Stimulated activated CD4-positive, alpha-beta T cell treated with anti-CD3 and anti-CD28 coated beads, Interleukin-15, amount 100 ng/mL, for 48 hours (primary cell): ENCODE measurements at regions not wholly inside any gene's neighbourhood (a gene's known extent, or its start where the extent isn't known, plus 50 kb on each side); places are given as distances from the start of the nearest gene placed in this dataset.

Experiments used
- DNase-seq, 2 donors: peaks; one replicate each; pipeline ENCODE4 v3.0.0-alpha.2; 2020; ENCODE audit warnings: low read depth in 2 of 2

DNA sequence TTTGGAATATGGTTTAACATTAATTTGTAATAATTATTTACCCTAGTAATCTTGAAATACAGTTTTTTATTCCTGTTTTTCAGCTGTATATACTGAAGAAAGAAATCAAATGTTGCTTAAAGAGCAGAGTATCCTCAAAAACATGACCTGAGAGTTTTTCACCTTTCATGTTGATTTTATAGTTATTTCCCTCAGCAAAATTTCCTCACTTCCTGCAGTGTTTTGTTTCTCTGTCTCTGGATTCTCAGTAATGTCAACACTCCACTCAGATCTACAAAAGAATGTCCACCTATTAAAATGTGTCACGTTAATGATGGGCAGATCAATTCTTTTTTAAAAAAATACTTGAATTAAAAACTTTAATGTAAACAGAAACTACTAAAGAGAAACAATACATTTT, 398.3 kb downstream of the ANXA1 start:
- no peak for DNase-seq

DNA sequence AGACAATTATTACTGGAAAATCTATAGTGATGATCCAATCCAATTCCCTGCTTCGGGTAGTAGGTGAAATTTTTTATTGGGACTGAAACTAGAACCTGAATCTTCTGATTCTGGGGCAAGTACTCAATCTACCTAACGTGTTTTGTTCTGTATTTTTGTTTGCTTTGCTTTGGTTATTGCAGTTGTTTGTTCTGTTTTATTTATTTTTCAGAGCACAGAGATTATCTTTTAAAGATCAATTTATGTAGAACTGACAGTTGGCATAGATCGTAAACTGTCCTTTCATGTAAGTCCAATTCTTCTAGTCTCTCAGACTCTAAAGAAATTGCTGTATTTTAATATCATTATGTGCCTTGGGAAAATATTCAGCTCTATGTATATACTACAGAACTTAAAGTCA, 401.6 kb downstream of the ANXA1 start:
- DNase-seq, result no peak

DNA sequence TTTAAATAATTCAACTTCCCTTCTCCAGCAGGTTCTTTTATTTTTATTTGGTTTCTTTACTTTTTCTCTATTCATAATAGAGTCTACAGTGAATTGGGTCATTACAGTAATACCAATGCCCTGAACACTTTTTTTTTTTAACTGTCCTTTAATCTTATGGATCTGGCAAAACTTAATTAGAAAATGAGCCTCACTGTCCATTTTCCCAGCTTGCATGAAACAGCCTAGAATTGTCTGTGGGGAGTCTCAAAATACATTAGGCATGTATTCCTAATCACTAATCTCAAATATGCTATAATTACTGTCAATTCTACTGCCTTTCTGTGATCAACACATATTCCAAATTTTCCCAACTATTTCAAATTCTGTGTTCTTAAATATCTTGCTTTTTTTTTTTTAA, 406.8 kb downstream of the ANXA1 start:
- no peak for DNase-seq

DNA sequence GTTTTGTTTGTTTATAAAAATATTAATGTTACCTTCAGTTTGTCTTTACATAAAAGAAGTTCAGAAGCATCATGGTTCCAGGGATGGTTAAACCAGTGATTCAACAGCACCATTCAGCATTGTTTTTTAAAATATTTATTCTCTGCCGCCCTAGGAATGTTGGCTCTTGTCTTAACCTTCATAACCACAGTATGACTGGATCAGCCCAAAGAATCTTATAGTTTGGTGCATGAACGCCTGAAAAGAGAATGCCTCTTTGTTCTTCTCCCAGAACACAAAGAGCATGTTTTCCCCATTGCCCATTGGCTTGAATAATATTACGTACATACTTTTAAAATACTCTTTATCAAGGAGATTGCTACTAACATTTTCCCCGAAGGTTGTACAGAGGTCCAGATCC, 413.4 kb downstream of the ANXA1 start:
- DNase-seq, result no peak

DNA sequence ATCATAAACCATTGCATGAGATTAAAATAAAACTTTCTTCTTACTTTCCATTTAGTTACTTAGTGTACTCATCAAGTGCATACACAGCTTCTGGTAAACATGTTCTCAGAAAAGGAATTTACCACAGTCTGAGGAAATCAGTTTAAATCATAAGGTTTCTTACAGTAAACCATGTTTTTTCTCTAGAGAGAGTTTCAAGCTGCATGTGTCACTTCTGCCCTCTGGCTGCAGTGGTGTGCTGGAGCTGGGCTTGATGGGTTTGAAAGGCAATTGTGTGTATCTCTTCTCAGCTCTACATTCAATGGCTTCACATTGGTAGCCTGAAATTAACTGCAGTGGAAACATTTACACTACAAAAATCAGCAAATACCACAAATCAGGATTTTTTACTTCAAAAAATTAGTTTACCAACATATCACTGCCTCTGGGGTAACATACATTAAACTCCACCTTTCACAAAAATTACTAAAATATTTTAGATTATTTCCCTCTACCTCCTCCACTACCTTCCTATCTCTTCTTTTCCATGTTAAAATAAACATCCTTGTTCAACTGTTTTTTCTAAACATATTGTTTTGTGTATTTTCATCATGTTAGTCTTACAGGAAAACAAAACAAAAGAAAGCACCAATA, 414.3 kb downstream of the ANXA1 start:
- no peak for DNase-seq

DNA sequence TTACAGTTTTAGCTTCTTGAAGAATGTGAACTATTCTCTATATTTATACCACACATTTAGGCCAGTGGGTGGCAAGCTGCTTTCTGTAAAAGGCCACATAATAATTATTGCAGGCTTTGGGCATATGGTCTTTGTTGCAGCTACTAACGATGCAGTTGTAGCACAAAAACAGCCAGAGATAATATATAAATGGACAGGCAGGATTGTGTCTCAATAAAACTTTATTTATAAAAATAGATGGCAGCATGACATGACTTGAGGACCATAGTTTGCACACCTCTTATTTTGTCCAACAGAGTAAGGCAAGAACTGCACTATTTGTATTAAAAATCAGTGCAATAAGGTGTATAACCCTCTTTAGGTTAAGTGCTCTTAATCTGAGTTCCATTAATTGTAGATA, 415.0 kb downstream of the ANXA1 start:
- DNase-seq, result no peak

DNA sequence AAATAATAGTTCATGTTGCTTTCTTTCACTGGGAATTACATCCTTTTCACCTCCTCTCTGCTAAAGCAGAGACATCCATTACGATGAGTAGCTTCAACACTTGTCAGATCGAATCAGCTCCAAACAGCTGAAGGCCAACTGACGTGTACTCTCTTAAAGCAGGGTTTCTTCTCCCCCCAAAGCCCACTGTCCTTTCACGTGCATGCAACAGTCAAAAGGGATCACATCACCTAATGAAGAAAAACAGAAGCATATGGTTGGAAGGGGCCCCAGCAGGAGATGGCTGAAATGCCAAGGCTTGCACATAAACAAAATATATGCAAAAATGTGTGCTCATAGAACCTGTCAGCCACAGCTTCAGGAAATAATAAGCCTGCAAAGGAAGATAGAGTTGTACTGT, 421.6 kb downstream of the ANXA1 start:
- no peak for DNase-seq

DNA sequence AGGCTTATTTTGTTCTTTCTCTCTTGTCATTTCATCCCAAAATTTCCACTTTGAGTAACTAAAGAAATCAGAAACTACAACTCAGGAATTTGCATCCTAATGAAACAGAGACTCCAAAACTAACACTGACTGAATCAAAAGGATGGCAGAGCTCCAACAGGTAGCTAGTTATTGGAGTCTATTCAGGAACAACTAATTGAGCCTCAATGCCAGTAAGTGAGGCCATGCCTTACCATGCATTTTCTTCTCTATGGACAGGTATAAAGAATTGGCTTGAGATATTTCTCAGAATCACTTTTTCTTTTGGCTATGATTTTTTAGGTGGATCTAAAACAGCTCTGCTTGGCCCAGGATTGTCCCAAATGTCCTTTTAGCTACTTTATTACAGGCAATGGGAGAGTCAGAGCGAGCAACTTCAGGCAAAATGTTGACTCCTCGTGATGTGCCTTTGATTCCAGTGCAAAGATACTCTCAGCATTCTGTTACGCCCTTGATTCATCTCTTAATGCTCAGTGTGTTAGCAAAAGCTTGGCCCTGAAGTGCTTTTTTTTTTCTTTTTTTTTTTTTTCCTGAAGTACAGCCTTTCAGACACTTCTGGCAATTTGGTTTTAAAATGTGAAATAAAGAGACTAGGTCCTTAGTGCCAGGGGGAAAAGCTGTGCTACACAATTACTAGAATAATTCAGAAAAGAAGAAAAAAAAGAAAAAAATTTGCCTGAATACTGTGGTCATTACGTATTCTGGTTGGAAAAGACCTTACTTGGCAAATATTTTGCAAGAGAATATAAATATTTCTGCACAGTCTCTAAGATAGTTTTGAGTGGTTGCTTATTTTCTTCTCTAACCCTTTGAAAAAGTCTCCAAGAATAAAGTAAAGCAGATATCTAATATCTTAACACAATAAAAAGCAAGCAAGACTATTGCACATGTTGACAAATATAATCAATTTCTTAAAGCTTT, 423.7 kb downstream of the ANXA1 start:
- no peak for DNase-seq

DNA sequence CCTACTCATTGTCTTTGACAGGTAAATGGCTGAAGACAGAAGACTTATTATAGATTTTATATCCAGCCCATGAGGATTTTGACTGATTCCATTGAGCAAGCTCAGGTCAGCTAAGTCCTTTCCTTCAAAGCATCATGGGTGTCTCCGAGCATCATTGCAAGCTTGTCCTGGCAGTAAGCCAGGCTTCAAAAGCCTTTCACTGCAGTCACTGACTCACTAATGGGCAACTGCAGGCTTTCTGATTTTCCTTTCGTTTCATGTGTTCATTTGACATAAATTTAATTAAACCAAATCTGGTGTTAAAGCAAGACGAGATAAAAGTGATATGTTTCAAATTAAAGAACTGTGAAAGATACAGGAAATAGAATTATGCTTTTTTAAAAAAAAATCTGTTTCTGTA, 426.2 kb downstream of the ANXA1 start:
- DNase-seq, result no peak

DNA sequence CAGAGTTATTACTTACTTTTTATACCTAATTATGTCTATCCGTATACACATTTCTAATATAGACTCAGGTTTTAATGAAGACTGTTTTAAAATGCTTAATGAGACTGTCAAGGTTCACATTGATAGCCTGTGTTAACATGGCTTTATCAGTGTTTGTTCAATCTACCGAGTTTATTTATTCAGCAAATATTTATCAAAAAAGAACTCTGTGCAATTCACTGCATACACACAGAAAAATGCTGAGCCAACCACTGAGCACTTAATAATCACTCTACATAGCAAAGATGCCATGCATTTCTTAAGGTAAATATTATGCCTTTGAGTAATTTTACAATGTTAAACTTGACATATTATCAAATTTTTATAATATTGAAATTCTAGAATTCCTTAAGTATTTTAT, 428.2 kb downstream of the ANXA1 start:
- no peak for DNase-seq

DNA sequence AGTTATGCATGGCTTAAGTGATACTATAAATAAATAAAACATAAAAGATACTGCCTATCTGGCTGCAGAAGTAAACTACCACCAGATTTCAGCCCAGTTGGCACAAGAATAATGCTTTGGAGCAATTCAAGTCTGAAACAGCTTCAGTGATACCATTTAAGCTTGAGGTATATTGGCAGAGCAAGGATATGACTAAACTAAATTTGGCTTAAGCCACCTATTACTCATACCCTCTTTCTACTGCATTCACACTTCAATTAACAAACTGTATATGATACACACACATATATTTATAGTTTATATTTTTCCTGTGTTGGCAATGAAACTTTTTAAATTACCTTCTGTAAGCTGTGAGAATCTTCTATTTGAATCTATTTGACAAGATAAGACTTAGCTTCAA, 431.9 kb downstream of the ANXA1 start:
- no peak for DNase-seq

DNA sequence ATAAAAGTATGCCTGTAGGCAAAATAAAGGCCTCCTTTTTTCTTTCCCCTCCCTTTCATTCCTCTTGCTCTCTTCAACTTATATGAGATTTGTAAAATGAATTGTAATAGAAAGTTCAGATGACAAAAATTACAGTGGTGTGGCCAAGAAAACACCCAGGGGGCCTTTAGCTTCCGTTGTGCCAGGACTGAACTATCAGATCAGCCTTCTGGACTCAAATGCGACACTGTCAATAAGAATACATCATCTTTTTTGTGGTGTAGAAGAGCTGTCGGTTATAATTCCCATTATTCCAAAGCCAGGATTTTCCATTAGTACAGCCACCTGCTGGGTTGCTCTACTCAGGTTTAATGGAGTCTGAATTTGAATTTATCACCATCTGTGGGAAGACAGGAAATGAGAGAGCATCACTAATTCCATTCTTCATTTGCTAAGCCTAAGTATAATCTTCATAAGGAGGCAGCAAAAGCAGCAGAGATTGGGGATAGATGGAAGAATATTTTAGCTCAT, 443.4 kb downstream of the ANXA1 start:
- DNase-seq, result no peak

DNA sequence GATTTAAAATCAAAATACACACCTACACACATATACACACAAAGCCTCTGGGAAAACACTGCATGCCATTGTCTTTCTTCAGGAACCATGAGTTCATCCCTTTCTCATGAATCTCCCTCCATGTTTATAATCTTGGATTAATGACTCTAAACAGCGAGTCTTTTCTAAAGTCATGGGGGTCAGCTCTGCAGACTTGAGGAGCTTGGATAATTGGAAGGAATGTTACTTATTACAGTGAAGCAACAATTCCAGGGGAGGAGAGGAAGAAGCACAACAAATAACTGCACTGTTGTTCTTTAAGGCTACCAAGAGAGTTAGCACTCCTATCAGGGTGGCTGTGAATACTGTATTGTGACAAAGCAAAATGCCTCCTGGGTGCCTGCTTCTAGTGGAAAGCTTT, 444.7 kb downstream of the ANXA1 start:
- no peak for DNase-seq

DNA sequence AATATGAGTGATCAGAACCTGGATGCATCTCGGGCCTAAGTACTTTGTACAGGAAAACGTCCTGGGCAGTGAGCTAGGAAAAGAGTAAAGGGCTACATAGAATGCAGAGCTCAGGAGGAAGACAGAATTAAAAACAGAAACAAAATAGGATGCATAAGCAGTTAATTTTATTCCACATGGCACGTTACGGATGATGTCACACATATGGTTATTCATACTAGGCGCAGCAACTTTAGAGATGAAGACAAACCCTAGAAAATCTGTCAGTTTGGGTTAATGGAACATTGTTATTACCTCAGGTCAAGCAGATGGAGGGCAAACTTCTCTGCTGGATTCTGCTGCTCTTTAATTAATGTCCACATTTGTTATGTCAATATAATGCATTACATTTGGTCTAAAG, 445.4 kb downstream of the ANXA1 start:
- no peak for DNase-seq

DNA sequence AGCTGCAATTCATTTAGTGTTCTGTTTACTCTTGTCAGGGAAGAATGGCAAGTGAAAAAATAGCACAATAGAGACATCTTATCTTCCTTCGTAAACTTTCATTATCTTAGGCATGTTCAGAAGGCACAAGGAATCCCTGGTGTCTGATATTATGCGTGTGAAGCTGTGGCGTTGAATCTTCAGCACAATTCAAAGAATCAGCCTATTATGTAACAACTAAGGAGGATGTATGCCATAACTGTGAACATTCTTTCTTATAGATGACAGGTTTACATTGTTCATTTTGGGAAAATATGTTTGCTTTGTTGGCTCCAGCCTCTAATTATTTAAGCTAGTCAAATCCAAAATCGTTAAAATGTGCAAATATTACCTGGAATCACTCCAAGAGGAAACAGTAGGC, 446.1 kb downstream of the ANXA1 start:
- DNase-seq, result no peak

DNA sequence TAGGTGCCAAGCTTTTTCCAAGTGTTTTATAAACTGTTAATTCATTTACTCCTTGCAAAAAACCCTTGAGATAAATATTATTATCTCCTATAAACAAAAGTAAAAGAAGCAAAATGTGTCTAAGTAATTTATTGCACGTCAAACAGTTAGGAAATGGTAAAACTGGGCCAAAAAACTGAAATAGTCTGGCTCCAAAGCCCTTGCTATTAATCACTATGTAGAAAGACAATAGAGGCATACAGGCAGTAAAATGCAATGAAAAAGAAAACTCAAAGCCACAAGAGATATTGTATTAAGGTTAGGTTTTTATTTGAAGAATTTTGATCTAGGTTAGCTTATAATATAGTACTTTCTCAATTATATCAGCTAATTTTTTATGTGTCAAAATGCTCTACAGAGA, 457.7 kb downstream of the ANXA1 start:
- no peak for DNase-seq

DNA sequence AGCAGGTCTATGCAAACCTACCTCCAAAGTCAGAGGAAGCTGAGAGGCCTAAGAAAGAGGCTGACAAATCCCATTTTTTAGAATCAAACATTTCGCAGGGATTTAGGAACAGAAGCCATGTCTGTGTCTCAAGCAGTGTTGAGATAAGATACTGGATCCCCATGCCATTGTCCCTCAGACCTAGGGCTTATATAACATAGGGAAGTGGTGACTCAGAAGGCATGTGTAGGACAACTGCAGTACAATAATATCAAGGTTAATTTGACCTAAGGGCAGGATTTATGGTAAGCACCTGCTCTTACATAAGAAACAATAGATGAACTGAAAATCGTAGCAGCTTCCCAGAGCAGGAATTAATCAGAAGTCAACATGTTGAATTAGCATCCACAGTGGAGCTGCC, 459.4 kb downstream of the ANXA1 start:
- no peak for DNase-seq

DNA sequence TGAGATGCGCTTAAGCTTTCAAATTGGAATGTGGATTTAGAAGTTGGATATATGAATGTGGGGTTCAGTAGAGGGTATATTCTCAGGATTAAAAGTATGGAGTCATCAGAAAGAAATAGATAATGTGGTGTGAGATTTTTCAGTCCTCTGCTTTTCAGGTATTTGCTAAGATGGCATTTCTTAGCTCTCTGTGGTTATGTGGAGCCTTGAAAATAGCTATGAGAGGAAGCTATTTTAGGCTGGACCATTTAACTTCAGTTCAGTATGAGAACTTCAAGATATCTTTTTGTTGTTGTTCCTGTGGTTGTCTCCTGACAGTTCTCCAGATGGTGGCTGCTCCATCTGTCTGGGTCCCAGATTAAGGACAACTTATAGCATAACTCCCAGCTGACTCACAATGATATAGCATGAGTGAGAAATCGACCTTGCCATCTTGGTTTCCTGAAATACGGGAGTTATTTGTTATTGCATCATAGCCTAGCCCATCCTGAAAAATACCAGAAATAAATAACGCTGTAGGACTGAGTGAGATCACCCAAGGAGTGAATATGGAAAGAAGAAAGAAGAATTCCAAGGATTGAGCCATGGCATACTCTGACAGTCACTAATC, 461.5 kb downstream of the ANXA1 start:
- DNase-seq, result no peak

DNA sequence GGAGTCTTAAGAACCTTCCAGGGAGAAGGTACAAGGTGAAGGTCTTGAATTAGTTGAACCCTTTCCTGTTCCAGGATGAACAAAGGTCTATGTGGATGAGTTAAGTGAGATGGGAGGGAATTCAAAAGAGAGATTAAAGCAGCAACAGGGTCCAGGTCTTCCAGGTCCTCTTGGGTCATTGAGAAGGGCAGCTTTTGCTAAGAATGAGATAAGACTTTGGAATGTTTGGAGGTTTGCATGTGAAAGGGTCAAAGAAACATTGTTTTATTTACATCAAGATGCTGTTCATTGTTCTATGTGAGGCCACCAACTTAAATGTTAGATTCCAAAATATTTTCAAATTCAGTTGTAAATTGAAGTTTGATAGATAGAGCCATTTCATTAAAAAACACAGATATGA, 463.9 kb downstream of the ANXA1 start:
- no peak for DNase-seq

DNA sequence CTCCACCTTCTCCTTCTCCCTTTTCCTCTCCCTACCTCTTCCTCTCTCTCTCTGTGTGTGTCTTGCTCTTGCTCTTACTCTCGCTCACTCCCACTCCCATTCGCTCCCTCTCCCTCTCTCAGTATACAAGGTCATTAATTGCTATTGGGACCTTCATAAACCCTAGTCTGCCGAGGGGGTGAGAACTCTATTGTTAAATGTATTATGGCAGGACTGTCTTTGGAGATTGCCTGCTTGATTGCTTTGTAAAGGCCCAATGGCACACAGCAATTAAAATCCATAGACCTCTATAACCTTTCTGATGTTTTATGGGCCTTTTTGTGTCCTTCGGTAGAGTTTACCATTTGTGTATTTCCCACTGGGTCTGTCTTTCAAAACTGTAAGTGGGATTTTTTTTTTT, 465.9 kb downstream of the ANXA1 start:
- DNase-seq, result no peak

DNA sequence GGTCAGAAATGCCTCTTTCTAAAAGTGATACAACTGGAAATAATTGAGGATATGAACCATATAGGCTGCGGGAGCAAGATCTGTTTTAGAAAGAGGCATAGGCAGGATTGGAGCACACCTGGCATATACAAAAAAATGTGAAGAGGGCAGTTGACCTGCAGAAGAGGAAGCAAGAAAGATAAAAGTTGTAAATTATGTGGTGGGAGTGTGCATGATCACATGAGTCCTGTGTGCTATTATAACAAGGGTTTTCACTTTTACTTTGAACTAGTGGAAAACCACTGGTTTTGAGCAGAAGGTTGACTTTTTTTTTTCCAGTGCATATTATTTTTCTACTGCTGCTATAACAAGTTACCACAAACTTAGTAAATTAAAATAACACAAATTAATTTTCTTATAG, 489.3 kb downstream of the ANXA1 start:
- DNase-seq, result no peak

DNA sequence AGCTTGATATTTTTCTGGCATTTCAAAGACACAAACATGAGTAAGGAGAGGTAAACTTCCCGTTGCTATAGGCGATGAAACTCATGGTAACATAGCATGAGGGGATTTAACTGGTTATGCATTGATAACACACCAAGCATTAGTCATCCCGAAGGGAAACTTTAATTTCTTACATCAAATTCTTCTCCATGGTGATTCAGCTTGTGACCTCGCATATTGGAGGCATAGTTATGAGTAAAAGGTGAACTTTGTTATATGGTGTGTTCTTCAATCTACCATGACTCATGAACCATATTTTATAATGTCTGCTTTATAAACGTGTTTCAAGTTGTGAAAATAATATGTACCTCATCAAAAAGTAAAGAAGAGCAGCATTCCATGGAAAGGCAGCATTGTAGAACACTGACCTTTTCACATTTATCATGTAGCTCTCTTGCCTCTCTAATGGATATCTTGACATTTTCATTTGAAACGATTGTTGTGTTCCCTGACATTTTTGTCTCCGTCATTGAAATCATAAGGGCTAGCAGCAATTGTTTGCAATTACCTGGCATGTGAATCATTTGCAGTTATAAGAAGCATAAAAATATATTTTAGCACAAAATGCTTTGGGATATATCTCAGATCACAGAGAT, 491.8 kb downstream of the ANXA1 start:
- no peak for DNase-seq
